BE2C (cell line): ENCODE measurements at regions not wholly inside any gene's neighbourhood (a gene's known extent, or its start where the extent isn't known, plus 50 kb on each side); places are given as distances from the start of the nearest gene placed in this dataset.

Experiments used
- DNase-seq: peaks from one replicate; pipeline ENCODE4 v3.0.0-alpha.2; 2020
- H3K27me3 ChIP-seq: fragments of 250-450 bp; sonication (Bioruptor Pico); 2 replicates; pipeline ENCODE4 v1.5.1; 2020; ENCODE audit warnings: mild to moderate bottlenecking
- H3K36me3 ChIP-seq: fragments of 250-450 bp; sonication (Bioruptor Pico); 2 replicates; pipeline ENCODE4 v1.5.1; 2020; ENCODE audit warnings: mild to moderate bottlenecking
- H3K4me1 ChIP-seq: fragments of 250-450 bp; sonication (Bioruptor Pico); 2 replicates; pipeline ENCODE4 v1.5.1; 2020
- H3K4me3 ChIP-seq: 2 replicates; pipeline ENCODE4 v1.5.1; 2011; ENCODE audit warnings: low read depth, low read length
- H3K9me3 ChIP-seq: fragments of 250-450 bp; sonication (Bioruptor Pico); 2 replicates; pipeline ENCODE4 v1.5.1; 2020
- TF ChIP-seq, protein P1 (sequence below): IDR thresholded peaks from 2 replicates; pipeline ENCODE4 v1.5.1; 2012; ENCODE audit warnings: mild to moderate bottlenecking, low read depth, low read length

DNA sequence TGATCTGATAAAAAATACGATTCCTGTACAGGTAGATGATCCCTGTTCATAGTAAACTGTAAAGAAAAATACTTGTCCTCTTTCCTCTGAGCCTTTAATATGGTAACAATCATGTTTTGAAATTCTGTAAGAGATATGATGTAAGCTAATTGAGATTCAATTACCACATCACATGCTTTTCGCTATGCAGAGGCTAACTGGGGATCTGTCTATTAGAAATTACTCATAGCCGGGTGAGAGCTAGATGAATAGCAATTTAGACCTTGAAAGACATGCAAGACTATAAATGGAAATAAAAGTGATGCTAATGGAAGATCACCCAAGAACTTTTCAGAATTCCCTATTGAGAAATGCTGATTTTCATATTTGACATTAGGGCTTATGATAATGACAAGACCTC, 579.9 kb upstream of the ZNF717 start:
- H3K9me3 ChIP-seq, result no peaks in the 10 kb centered on the region
- DNase-seq, result no peak
- no peaks in the 10 kb centered on the region for H3K36me3 ChIP-seq
- TF ChIP-seq, protein P1, sequence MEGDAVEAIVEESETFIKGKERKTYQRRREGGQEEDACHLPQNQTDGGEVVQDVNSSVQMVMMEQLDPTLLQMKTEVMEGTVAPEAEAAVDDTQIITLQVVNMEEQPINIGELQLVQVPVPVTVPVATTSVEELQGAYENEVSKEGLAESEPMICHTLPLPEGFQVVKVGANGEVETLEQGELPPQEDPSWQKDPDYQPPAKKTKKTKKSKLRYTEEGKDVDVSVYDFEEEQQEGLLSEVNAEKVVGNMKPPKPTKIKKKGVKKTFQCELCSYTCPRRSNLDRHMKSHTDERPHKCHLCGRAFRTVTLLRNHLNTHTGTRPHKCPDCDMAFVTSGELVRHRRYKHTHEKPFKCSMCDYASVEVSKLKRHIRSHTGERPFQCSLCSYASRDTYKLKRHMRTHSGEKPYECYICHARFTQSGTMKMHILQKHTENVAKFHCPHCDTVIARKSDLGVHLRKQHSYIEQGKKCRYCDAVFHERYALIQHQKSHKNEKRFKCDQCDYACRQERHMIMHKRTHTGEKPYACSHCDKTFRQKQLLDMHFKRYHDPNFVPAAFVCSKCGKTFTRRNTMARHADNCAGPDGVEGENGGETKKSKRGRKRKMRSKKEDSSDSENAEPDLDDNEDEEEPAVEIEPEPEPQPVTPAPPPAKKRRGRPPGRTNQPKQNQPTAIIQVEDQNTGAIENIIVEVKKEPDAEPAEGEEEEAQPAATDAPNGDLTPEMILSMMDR, result no peak
- no peak overlapping the region for H3K4me3 ChIP-seq
- no peaks in the 10 kb centered on the region for H3K27me3 ChIP-seq
- peaks cover 5% of the 10 kb centered on the region; the same call in 1 of the 2 replicates for H3K4me1 ChIP-seq

DNA sequence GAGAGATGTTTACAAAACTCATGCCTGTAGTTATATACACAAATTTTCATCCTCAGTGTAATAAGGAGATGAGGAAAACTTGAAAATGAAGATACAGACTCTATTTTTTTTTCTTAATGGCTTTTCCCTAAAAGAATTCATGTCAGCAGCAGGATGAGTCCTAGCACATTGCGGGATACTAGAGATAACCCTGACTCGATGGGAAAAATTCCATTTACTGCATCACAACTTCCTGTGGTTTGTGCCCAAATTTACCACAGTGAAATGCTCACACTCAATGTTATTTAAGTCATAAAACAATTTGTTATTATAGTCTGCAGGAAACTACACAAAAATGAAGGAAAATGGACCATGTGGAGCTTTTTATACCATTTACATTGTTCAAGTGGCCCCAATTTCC, 581.9 kb upstream of the ZNF717 start:
- TF ChIP-seq, protein P1, result no peak
- Histone ChIP-seq H3K4me1 (peaks cover 6% of the 10 kb centered on the region; the same call in 1 of the 2 replicates), H3K27me3 (no peaks in the 10 kb centered on the region), H3K36me3 (no peaks in the 10 kb centered on the region), H3K9me3 (no peaks in the 10 kb centered on the region), H3K4me3 (no peak overlapping the region)
- no peak for DNase-seq

DNA sequence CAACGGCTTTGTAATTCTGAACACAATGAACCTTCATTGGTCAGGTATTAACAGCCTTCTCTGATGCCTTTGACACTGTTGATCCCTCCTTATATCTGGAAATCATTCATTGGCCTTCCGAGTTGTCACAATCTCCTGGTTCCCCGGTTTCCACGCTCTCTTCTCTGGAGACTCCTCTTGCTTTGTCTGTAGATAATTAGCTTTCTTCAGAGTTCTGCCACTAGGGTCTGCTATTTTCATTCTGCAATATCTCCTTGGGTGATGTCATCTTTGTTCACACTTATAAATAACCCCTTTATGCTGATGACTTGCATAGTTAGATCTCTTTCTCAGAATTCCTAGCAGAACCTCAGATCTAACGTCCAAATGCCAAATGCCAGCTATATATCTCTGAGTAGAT, 583.8 kb upstream of the ZNF717 start:
- Histone ChIP-seq H3K4me3 (no peak overlapping the region), H3K36me3 (no peaks in the 10 kb centered on the region), H3K27me3 (no peaks in the 10 kb centered on the region), H3K9me3 (no peaks in the 10 kb centered on the region), H3K4me1 (peaks cover 12% of the 10 kb centered on the region)
- TF ChIP-seq, protein P1, result peak; percentile 57
- DNase-seq, result no peak

- DNase-seq, result no peak
- Histone ChIP-seq H3K9me3 (no peaks in the 10 kb centered on the region), H3K36me3 (no peaks in the 10 kb centered on the region), H3K4me1 (peaks cover 12% of the 10 kb centered on the region), H3K4me3 (no peak overlapping the region), H3K27me3 (no peaks in the 10 kb centered on the region)
- TF ChIP-seq, protein P1, result no peak
These were observed 585.6 kb upstream of the ZNF717 start for GRCh38 chr3:76370749-76371520.

DNA sequence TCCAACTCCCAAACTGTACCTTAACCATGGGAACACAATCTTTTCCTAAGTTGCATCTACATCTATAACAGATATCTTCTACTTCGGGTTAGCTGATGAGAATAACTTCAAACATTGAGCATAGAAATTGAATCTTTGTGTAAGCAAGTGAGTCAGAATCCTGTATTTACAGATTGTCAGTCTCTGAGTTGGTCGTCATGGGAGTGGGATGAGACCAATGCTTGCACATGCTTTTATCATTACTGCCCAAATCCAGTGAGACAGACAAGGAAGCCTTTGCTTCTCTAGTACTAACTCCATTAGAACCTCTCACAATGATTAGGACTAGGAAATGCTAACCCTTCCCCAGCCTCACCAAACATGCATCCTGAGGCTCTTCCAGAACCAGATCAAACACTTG, 587.1 kb upstream of the ZNF717 start:
- TF ChIP-seq, protein P1, result no peak
- H3K27me3 ChIP-seq, result no peaks in the 10 kb centered on the region
- no peak overlapping the region for H3K4me3 ChIP-seq
- no peaks in the 10 kb centered on the region for H3K36me3 ChIP-seq
- peaks cover 12% of the 10 kb centered on the region for H3K4me1 ChIP-seq
- no peaks in the 10 kb centered on the region for H3K9me3 ChIP-seq
- no peak for DNase-seq

GRCh38 chr3:76377074-76377473, 591.7 kb upstream of the ZNF717 start:
- TF ChIP-seq, protein P1, result no peak
- Histone ChIP-seq H3K27me3 (no peaks in the 10 kb centered on the region), H3K36me3 (no peaks in the 10 kb centered on the region), H3K4me1 (peaks cover 6% of the 10 kb centered on the region), H3K9me3 (no peaks in the 10 kb centered on the region), H3K4me3 (no peak overlapping the region)
- no peak for DNase-seq
